GM18907 (cell line): ENCODE measurements at regions not wholly inside any gene's neighbourhood (a gene's known extent, or its start where the extent isn't known, plus 50 kb on each side); places are given as distances from the start of the nearest gene placed in this dataset.

ENCODE experiments used
- ATAC-seq: cut with Tn5 transposase; IDR thresholded peaks from one replicate; pipeline ENCODE4 v1.9.1; 2021; ENCODE audit warnings: mild to moderate bottlenecking, moderate library complexity; ENCODE audit not compliant: unreplicated experiment

- no peak for ATAC-seq
These were observed 170.3 kb upstream of the PDE10A start for GRCh38 chr6:165833355-165833754.

- no peak for ATAC-seq
These were observed 168.9 kb upstream of the PDE10A start for GRCh38 chr6:165831812-165832510.

- no peak for ATAC-seq
These were observed 167.7 kb upstream of the PDE10A start for GRCh38 chr6:165830761-165831160.

- ATAC-seq = no peak
These were observed 166.3 kb upstream of the PDE10A start for GRCh38 chr6:165829376-165829775.

GRCh38 chr6:165827190-165827518 lies 164.1 kb upstream of the PDE10A start:
- ATAC-seq = no peak

- no peak for ATAC-seq
These were observed 163.6 kb upstream of the PDE10A start for GRCh38 chr6:165826487-165827189.

GRCh38 chr6:165825256-165825815 lies 162.3 kb upstream of the PDE10A start:
- ATAC-seq = no peak

- ATAC-seq = no peak
These were observed 160.7 kb upstream of the PDE10A start for GRCh38 chr6:165823609-165824326.

GRCh38 chr6:165822501-165822900 lies 159.5 kb upstream of the PDE10A start:
- no peak for ATAC-seq

- no peak for ATAC-seq
These were observed 158.7 kb upstream of the PDE10A start for GRCh38 chr6:165821754-165822153.

GRCh38 chr6:165820934-165821333 lies 157.9 kb upstream of the PDE10A start:
- no peak for ATAC-seq

- no peak for ATAC-seq
These were observed 157.4 kb upstream of the PDE10A start for GRCh38 chr6:165820407-165820806.

- no peak for ATAC-seq
These were observed 156.4 kb upstream of the PDE10A start for GRCh38 chr6:165819394-165819793.

- no peak for ATAC-seq
These were observed 155.2 kb upstream of the PDE10A start for GRCh38 chr6:165818200-165818599.

- ATAC-seq = no peak
These were observed 154.7 kb upstream of the PDE10A start for GRCh38 chr6:165817771-165818170.

- ATAC-seq = no peak
These were observed 154.1 kb upstream of the PDE10A start for GRCh38 chr6:165817148-165817547.

- no peak for ATAC-seq
These were observed 151.6 kb upstream of the PDE10A start for GRCh38 chr6:165814679-165815078.

- ATAC-seq = no peak
These were observed 148.5 kb upstream of the PDE10A start for GRCh38 chr6:165811512-165811911.

- no peak for ATAC-seq
These were observed 145.0 kb upstream of the PDE10A start for GRCh38 chr6:165808021-165808420.

GRCh38 chr6:165807249-165807960 lies 144.4 kb upstream of the PDE10A start:
- no peak for ATAC-seq
